GM12875 (cell line): ENCODE measurements at regions not wholly inside any gene's neighbourhood (a gene's known extent, or its start where the extent isn't known, plus 50 kb on each side); places are given as distances from the start of the nearest gene placed in this dataset.

Source experiments
- H3K4me3 ChIP-seq: one replicate; pipeline ENCODE4 v1.5.1; 2011; ENCODE audit warnings: low read depth, low read length, control low read depth
- TF ChIP-seq, protein P1 (sequence below): IDR thresholded peaks from 2 replicates; pipeline ENCODE4 v1.5.1; 2011; ENCODE audit warnings: low read depth, mild to moderate bottlenecking, control low read depth, inconsistent platforms, low read length, moderate library complexity, borderline replicate concordance; ENCODE audit not compliant: insufficient read depth

DNA sequence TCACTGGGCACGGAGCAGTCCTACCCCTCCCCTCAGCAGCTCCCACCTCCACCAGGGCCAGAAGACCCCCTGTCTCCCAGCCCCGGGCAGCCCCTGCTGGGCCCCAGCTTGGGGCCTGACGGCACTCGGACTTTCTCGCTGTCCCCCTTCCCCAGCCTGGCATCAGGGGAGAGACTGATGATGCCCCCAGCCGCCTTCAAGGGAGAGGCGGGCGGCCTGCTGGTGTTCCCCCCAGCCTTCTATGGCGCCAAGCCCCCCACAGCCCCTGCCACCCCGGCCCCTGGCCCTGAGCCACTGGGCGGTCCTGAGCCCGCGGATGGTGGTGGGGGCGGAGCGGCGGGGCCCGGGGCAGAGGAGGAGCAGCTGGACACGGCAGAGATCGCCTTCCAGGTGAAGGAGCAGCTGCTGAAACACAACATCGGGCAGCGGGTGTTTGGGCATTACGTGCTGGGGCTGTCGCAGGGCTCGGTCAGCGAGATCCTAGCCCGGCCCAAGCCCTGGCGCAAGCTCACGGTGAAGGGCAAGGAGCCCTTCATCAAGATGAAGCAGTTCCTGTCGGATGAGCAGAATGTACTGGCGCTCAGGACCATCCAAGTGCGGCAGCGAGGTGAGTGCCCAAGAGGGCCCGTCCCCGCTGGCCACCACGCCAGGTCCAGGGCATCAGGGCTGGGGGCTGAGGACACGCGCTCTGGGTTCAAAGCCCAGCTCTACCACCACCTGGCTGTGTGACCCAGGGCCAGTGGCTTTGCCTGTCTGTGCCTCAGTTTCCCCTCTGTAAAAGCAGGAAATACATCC lies 58.6 kb downstream of the PHETA1 start:
- H3K4me3 ChIP-seq = no peak overlapping the region
- TF ChIP-seq, protein P1, sequence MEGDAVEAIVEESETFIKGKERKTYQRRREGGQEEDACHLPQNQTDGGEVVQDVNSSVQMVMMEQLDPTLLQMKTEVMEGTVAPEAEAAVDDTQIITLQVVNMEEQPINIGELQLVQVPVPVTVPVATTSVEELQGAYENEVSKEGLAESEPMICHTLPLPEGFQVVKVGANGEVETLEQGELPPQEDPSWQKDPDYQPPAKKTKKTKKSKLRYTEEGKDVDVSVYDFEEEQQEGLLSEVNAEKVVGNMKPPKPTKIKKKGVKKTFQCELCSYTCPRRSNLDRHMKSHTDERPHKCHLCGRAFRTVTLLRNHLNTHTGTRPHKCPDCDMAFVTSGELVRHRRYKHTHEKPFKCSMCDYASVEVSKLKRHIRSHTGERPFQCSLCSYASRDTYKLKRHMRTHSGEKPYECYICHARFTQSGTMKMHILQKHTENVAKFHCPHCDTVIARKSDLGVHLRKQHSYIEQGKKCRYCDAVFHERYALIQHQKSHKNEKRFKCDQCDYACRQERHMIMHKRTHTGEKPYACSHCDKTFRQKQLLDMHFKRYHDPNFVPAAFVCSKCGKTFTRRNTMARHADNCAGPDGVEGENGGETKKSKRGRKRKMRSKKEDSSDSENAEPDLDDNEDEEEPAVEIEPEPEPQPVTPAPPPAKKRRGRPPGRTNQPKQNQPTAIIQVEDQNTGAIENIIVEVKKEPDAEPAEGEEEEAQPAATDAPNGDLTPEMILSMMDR = no peak

DNA sequence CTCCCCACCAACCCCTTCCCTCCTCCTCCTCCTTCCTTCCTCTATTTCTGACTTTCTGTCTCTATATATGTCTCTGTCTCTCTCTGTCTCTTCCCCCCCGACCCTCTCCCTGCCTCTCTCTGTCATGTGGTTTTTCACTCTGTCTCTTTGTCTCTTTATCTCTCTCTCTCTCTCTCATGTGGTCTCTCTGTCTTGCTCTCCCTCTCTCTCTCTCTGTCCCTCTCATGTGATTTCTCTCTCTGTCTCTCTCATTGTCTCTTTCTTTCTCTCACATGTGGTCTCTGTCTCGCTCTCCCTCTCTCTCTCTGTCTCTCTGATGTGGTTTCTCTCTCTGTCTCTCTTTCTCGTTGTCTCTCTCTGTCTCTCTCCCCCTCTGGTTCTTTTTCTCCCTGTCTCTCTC lies 59.3 kb downstream of the PHETA1 start:
- TF ChIP-seq, protein P1 = no peak

DNA sequence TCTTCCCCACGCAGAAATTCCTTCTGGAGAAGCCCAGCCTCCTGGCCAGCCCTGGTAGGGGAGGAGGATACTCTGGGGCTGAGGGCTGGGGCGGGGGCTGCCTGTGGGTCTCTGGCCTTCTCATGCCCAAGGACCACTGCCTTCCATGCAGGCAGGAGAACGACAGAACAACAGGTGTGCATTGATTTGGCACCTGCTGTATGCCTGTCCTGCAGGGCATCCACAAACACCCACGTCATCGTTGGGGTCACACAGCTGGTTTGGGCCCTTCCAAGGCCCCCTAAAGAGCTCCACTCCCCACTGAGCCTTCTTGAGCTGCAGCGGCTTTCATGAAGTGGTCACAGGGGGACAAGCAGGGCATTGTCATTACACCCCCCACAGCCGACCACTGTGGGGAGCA lies 60.4 kb downstream of the PHETA1 start:
- no peak overlapping the region for H3K4me3 ChIP-seq
- TF ChIP-seq, protein P1 = no peak

More for the DNA sequence above, 59.3 kb downstream of the PHETA1 start:
- H3K4me3 ChIP-seq = no peak overlapping the region

DNA sequence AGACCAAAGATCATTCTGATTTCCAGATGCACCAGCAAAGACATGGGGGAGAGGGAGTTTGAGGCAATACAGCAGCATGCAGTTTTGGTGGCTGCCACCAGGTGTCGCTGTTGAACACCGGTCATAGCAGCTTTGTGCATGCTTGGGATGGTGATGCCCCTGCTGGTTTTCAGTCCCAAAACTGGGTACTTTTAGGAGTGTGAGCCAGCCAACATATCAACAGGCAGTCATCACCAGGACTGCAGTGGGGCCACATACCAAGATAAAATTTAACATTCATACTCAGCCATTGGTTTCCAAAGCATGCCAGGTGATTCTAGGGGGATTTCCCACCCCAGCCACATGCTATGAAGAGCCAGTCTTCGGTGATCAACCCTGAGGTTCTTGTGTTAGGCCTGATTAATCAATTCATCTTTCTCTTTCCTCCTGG lies 64.2 kb downstream of the PHETA1 start:
- TF ChIP-seq, protein P1 = peak; percentile 79
- H3K4me3 ChIP-seq = no peak overlapping the region

DNA sequence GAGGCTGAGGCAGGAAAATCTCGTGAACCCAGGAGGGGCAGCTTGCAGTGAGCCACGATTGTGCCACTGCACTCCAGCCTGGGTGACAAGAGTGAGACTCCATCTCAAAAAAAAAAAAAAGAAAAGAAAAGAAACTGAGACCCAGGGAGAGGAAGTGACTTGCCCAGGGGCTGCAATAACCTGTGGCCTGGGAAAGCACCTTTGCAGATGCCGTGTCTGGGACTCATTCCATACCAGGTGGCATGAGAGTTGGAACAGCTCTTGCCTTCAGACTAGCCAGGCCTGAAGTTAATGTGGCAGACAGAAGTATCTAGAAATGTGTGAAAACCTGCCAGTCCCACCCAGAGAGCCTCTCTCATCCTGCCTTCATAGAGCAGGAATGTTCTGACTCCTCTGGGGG lies 65.4 kb downstream of the PHETA1 start:
- no peak overlapping the region for H3K4me3 ChIP-seq
- TF ChIP-seq, protein P1 = no peak

DNA sequence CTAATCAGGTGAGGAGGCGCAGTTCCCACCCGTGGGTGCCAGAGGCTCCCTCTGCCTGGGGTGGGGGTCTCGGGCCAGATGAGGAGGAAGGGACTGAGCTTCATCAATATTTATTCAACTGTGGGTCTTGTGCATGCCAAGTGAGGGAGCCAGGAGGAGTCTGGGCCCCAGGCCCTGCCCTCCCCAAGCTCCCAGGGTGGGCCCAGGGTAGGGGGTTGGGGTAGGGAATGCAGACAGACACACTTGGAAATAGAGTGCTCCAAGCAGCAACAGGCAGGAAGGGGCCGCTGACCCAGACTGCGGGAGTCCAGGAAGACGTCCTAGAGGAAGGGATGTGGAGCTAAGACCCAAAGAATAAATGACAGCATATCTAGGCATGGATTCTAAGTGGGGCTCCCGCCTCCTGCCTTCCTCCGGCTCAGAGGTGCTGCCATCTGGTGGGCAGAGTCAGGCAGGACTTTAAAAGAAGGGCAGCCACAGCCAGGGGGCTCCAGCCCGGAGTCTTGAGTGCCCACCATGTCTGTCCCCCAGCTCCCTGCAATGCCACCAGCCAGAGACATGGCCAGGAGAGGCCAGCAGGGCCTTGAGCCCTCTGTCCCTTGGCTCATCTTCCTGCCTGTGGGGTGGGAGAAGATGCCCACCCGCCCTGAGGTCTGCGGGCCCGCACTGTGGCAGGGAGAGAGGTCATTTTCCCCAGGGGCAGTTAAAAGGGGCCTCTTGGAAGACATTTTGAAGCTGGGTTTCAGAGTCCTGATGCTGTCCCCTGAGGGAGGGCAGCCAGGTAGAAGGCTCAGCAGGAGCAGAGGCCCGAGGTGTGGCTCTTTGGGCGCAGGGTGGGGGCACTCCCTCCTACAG lies 70.1 kb downstream of the PHETA1 start:
- TF ChIP-seq, protein P1 = peak; percentile 83

More for the DNA sequence above, 70.1 kb downstream of the PHETA1 start:
- H3K4me3 ChIP-seq = no peak overlapping the region
